ENCODE measurements at regions not wholly inside any gene's neighbourhood (a gene's known extent, or its start where the extent isn't known, plus 50 kb on each side); places are given as distances from the start of the nearest gene placed in this dataset.

GRCh38 chr20:22807045-22807444 is 222.7 kb upstream of the FOXA2 start:
- no peak for TF ChIP-seq CTCF (IDR thresholded peaks at IDR 0.05)
- ATAC-seq (ENCODE audit: low FRiP score): no peak

GRCh38 chr20:22807646-22808244 is 223.4 kb upstream of the FOXA2 start:
- no peak for DNase-seq (ENCODE audit: low spot score)
- no peak for TF ChIP-seq CTCF (IDR thresholded peaks at IDR 0.05)
- no peak for ATAC-seq (ENCODE audit: low FRiP score)

More at GRCh38 chr20:22807045-22807444, 222.7 kb upstream of the FOXA2 start:
- no peak for DNase-seq (ENCODE audit: low spot score)

GRCh38 chr20:22808628-22809027 is 224.3 kb upstream of the FOXA2 start:
- ATAC-seq (ENCODE audit: low FRiP score) (no peak), DNase-seq (ENCODE audit: low spot score) (no peak)
- no peak for TF ChIP-seq CTCF (IDR thresholded peaks at IDR 0.05)

- no peak for TF ChIP-seq CTCF (IDR thresholded peaks at IDR 0.05)
- ATAC-seq (ENCODE audit: low FRiP score): no peak
- DNase-seq (ENCODE audit: low spot score): no peak
Measured at GRCh38 chr20:22810030-22810429, 225.1 kb upstream of the SSTR4 start.

GRCh38 chr20:22810626-22811569 is 224.2 kb upstream of the SSTR4 start:
- DNase-seq (ENCODE audit: low spot score) (no peak), ATAC-seq (ENCODE audit: low FRiP score) (no peak)
- no peak for TF ChIP-seq CTCF (IDR thresholded peaks at IDR 0.05)

GRCh38 chr20:22814471-22815205 is 220.5 kb upstream of the SSTR4 start:
- no peak for TF ChIP-seq CTCF (IDR thresholded peaks at IDR 0.05)

More at GRCh38 chr20:22814471-22815205, 220.5 kb upstream of the SSTR4 start:
- ATAC-seq (ENCODE audit: low FRiP score) (no peak), DNase-seq (ENCODE audit: low spot score) (no peak)
